ENCODE measurements at regions not wholly inside any gene's neighbourhood (a gene's known extent, or its start where the extent isn't known, plus 50 kb on each side); places are given as distances from the start of the nearest gene placed in this dataset.
A peak's percentile ranks its signal among the peaks of the same experiment; 100 is the strongest.
"Not testable (repeated sequence)": the region's sequence is repeated elsewhere in the genome, so short reads cannot be mapped to it uniquely, and the experiment has no call there.

DNA sequence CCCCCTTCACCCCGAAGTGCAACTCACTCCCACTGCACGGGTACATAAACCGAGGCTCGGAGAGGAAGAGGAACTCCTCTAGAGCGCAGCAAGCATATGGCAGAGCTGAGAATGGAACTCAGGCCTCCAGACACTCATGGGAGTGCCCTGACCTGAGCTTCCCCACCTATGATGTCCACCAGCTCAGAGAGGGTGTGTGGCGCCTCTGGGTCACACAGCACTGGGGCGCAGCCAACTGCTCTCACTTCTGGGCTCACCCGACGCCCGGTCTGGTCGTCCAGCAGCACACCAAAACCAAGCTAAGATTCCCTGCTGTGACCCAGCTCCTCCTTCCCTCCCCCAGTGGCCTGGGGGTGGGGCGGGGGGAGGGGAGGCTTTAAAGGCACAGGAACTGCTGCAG, 904.3 kb downstream of the TUBA3C start:
- H3K27me3 Mint-ChIP-seq (ENCODE audit: low read depth); H3K9me3 Mint-ChIP-seq; intact Hi-C loops (cut with micrococcal nuclease); CTCF ChIA-PET; DNase-seq; H3K27ac Mint-ChIP-seq; H3K4me3 Mint-ChIP-seq; H3K36me3 Mint-ChIP-seq (ENCODE audit: low read depth); H3K4me1 Mint-ChIP-seq (ENCODE audit: low read depth): not testable (repeated sequence)

DNA sequence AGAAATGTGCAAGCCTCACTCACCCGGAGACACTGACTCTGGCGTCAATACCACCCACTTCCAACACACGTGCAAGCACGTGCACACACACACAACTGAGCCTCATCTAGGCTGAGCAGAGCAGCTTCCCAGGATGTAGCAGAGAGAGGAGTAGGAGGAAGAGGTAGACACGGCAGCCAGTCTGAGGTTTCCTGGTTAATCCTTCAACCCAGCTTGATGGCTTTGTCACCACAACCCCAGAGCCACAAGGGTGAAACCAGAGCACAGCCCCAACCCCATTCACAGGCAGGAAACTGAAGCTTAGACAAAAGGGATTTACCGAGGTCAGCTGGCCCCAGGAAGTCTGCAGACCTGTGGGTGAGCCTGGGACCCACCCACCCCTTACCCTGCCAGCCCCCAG, 905.3 kb downstream of the TUBA3C start:
- DNase-seq; H3K36me3 Mint-ChIP-seq (ENCODE audit: low read depth); H3K9me3 Mint-ChIP-seq; CTCF ChIA-PET; H3K27me3 Mint-ChIP-seq (ENCODE audit: low read depth); H3K4me3 Mint-ChIP-seq; H3K4me1 Mint-ChIP-seq (ENCODE audit: low read depth); intact Hi-C loops (cut with micrococcal nuclease); H3K27ac Mint-ChIP-seq: not testable (repeated sequence)

DNA sequence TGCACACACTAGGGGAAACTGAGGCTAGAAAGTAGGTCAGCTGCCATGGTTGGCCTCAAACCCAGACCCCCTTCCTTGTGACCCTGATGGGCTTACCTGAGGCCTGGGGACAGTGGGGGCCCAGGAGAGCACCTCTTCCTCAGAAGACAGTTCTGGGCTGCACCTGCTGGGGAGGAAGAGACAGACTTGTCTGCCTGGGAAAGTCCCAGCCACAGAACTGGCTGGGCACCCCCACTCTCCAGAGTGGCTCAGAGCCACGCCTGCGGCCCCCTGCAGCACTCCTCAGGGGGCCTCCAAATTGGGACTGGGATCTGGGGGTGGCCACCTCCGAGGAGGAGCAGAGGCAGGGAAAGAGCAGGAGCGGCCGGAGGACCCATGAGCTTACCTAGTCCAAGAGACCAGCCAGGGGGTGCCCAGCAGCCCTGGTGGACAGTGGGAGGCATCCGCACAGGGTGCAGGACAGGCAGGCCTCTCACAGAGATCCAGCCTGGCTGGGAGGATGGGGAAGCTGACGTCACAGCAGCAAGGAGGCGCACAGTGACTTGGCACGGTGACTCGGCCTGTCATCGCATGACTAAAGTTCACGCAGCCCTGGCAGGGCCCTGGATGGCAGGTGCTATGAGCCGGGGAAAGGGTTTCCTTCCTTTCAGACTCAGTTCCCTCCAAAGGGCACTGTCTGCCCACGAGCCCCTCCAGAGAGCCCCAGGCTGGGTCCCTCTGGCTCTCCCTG, 907.7 kb downstream of the TUBA3C start:
- H3K36me3 Mint-ChIP-seq (ENCODE audit: low read depth); intact Hi-C loops (cut with micrococcal nuclease); H3K9me3 Mint-ChIP-seq; H3K4me1 Mint-ChIP-seq (ENCODE audit: low read depth); H3K27me3 Mint-ChIP-seq (ENCODE audit: low read depth); CTCF ChIA-PET; H3K27ac Mint-ChIP-seq; H3K4me3 Mint-ChIP-seq: not testable (repeated sequence)
- peak; percentile 9 for DNase-seq

DNA sequence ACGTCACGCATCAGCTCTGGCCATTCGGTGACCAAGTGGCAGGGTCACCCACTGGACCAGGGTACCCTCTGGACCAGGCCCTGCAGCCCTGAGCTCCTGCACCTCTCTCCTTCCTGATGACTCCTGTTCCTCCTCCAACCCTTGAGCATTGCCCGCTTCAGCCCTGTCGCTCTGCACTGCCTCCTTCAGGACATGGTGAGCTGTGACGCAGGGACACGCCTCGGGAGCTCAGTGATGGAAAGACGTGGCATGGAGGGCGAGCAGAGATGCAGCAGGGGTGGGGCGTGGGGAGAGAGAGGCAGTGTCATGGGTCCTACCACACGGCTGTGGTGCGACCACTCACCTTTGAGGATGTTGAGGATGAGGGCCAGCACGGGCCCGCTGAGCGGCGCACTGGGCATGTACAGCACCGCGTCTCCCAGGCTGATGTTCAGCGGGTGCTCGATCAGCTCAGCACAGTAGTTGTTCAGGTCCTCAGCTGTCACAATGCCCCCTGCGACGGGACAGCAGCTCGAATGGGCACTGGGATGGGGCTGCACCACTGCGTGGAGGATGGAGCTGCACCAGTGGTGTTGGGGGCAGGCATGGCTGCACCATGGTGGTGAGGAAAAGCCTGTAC, 922.7 kb downstream of the TUBA3C start:
- not testable (repeated sequence) for H3K4me3 Mint-ChIP-seq, DNase-seq

DNA sequence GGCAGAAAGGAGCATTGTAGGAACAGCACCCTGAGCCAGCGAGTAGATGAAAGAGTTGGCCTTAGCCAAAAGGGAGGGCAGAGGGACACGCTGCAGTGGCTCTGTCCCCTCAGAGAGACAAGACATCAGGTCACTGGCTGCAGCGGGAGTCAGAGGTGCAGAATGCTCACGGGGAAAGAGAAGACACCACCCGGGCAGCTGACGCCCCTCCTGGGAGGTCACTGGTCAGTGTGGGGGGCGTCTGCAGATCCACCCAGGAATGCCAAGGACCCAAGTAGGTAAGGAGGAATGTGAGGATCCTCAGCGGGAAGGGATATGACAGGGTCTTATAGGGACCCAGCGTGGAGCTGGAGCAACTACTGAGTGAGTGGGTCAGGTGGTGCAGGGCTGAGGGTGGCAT, 923.9 kb downstream of the TUBA3C start:
- intact Hi-C loops (cut with micrococcal nuclease); H3K27ac Mint-ChIP-seq; H3K4me3 Mint-ChIP-seq; H3K27me3 Mint-ChIP-seq (ENCODE audit: low read depth); H3K36me3 Mint-ChIP-seq (ENCODE audit: low read depth); DNase-seq; H3K4me1 Mint-ChIP-seq (ENCODE audit: low read depth); CTCF ChIA-PET: not testable (repeated sequence)
- peaks cover 14% of the 10 kb centered on the region for H3K9me3 Mint-ChIP-seq

More for the DNA sequence above, 922.7 kb downstream of the TUBA3C start:
- H3K9me3 Mint-ChIP-seq, result peaks cover 14% of the 10 kb centered on the region
- H3K36me3 Mint-ChIP-seq (ENCODE audit: low read depth); intact Hi-C loops (cut with micrococcal nuclease); H3K4me1 Mint-ChIP-seq (ENCODE audit: low read depth); H3K27me3 Mint-ChIP-seq (ENCODE audit: low read depth); CTCF ChIA-PET; H3K27ac Mint-ChIP-seq: not testable (repeated sequence)

DNA sequence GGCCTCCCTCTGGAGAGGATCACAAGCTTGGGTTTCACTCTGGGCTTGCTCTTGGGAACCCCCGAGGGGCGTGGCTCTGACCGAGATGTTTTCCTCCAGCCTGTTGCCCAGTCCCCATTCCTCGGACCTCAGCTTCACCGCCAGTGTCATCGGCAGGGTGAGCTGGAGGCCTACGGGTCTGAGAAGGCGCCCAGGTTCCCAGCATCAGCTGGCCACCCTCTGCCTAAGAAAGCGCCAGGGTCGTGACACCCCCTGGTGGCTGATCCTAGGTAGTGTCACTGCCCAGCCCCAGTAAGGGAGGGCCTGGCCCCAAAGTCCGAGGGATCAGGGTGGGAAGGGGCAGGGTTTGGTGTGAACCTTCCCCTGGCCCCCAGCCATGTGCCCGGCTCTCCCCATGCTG, 928.8 kb downstream of the TUBA3C start:
- intact Hi-C loops (cut with micrococcal nuclease); H3K4me1 Mint-ChIP-seq (ENCODE audit: low read depth); H3K27ac Mint-ChIP-seq; H3K27me3 Mint-ChIP-seq (ENCODE audit: low read depth); DNase-seq; H3K4me3 Mint-ChIP-seq; CTCF ChIA-PET; H3K36me3 Mint-ChIP-seq (ENCODE audit: low read depth): not testable (repeated sequence)
- H3K9me3 Mint-ChIP-seq, result peaks cover 22% of the 10 kb centered on the region

DNA sequence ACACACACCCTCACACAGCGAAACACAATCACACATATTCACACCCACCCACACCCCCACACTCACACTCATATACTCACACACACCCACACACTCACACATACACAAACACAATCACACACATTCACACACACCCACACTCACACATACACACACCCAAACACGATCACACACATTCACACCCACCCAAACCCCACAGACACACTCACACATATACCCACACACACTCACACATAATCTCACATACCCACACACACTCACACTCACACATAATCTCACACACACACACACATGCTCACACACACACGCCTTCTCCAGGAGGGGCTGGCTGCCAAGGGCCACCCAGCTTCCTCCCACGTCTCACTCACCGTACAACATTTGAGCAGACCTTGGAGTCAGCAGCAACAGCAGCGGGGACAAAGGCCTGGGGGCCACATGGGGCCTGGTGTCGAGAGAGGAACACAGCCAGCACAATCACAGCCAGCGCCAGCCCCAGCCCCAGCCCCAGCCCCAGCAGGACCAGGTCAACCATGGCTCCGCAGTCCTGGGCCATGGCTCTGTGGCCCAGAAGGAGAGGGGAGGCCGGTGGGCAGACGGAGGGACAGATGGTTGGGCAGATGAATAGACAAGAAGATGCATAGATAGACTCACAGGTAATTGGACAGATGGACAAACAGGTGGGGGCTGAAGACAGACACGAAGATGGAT, 932.9 kb downstream of the TUBA3C start:
- not testable (repeated sequence) for H3K27ac Mint-ChIP-seq

DNA sequence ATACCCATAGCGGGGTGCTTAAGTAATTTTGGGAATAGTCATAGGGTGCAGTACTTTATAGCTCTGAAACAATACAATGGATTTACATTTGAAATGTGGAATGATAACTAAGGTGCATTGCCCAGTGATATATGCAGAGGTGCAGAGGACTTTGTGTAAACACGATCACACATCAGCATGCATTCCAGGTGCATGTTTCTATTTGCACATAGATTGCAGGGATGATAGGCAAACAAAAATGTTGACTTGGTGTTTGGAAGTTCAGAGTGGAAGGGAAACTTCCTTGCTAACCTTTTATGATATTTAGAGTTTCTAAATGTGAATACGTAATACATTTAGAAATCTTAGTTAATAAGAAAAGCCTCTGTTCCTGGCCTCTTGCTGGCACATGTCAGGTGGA, 941.5 kb downstream of the TUBA3C start:
- intact Hi-C loops (cut with micrococcal nuclease); H3K4me3 Mint-ChIP-seq; H3K36me3 Mint-ChIP-seq (ENCODE audit: low read depth); H3K27ac Mint-ChIP-seq; H3K27me3 Mint-ChIP-seq (ENCODE audit: low read depth); CTCF ChIA-PET; DNase-seq; H3K4me1 Mint-ChIP-seq (ENCODE audit: low read depth): not testable (repeated sequence)
- H3K9me3 Mint-ChIP-seq, result peaks cover 12% of the 10 kb centered on the region

More for the DNA sequence above, 932.9 kb downstream of the TUBA3C start:
- H3K9me3 Mint-ChIP-seq, result peaks cover 12% of the 10 kb centered on the region
- CTCF ChIA-PET; intact Hi-C loops (cut with micrococcal nuclease); H3K4me3 Mint-ChIP-seq; H3K36me3 Mint-ChIP-seq (ENCODE audit: low read depth); DNase-seq; H3K27me3 Mint-ChIP-seq (ENCODE audit: low read depth): not testable (repeated sequence)
- peaks cover 20% of the 10 kb centered on the region for H3K4me1 Mint-ChIP-seq (ENCODE audit: low read depth)

DNA sequence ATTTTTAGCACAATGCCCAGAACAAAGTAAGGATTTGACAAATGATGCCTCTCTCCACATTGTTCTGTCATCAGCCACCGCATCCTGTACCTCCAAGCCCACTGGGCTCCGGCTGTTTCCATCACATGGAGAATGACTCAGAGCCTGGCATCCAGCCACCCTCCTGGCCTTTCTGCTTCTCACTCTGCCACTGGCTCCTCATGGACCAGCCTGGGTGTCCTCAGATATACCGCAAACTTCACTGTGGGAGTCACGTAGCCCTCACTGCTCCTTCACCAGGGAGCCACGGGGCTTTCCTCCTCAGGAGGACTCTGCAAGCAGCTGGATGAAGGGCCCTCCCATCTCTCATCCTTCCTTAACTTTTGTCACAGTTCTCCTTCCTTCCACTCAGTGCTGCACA, 943.0 kb downstream of the TUBA3C start:
- intact Hi-C loops (cut with micrococcal nuclease); CTCF ChIA-PET; H3K27ac Mint-ChIP-seq; H3K4me1 Mint-ChIP-seq (ENCODE audit: low read depth); H3K36me3 Mint-ChIP-seq (ENCODE audit: low read depth); H3K4me3 Mint-ChIP-seq; H3K27me3 Mint-ChIP-seq (ENCODE audit: low read depth); DNase-seq: not testable (repeated sequence)
- H3K9me3 Mint-ChIP-seq, result peaks cover 12% of the 10 kb centered on the region

DNA sequence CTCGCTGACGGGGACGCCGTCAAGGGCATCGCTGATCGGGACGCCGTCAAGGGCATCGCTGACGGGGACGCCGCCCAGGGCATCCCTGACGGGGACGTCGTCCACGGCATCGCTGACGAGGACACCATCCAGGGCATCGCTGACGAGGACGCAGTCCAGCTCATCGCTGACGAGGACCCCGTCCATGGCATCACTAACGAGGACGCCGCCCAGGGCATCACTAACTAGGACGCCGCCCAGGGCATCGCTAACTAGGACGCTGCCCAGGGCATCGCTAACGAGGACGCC, 945.2 kb downstream of the TUBA3C start:
- H3K27me3 Mint-ChIP-seq (ENCODE audit: low read depth), result no peaks in the 10 kb centered on the region
- H3K9me3 Mint-ChIP-seq, result peaks cover 7% of the 10 kb centered on the region

DNA sequence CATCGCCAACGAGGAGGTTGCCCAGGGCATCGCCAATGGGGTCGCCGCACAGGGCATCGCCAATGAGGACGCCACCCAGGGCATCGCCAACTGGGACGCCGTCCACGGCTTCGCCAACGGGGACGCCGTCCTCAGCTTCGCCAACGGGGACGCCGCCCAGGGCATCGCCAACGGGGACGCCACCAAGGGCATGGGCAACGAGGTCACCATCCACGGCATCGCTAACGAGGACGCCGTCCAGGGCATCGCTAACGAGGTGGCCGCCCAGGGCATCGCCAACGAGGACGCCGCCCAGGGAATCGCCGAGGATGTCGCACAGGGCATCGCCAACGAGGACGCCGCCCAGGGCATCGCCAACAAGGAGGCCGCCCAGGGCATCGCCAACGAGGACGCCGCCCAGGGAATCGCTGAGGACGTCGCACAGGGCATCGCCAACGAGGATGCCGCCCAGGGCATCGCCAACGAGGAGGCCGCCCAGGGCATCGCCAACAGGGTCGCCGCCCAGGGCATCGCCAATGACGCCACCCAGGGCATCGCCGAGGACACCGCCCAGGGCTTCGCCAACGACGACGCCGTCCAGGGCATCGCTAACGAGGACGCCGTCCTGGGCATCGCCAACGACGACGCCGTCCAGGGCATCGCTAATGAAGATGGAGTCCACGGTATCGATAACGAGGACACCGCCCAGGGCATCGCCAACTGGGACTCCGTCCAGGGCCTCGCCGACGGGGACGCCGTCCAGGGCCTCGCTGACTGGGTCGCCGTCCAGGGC, 945.7 kb downstream of the TUBA3C start:
- intact Hi-C loops (cut with micrococcal nuclease), result no loop called here
- Mint-ChIP-seq H3K9me3 (peaks cover 7% of the 10 kb centered on the region), H3K36me3 (ENCODE audit: low read depth) (no peaks in the 10 kb centered on the region), H3K27ac (no peak overlapping the region), H3K27me3 (ENCODE audit: low read depth) (no peaks in the 10 kb centered on the region), H3K4me3 (no peak overlapping the region), H3K4me1 (ENCODE audit: low read depth) (no peaks in the 10 kb centered on the region)
- no peak for DNase-seq
- CTCF ChIA-PET, result no interaction called here

More for the DNA sequence above, 945.2 kb downstream of the TUBA3C start:
- Mint-ChIP-seq H3K4me3 (no peak overlapping the region), H3K27ac (no peak overlapping the region), H3K4me1 (ENCODE audit: low read depth) (no peaks in the 10 kb centered on the region), H3K36me3 (ENCODE audit: low read depth) (no peaks in the 10 kb centered on the region)
- no peak for DNase-seq
- CTCF ChIA-PET, result no interaction called here
- intact Hi-C loops (cut with micrococcal nuclease), result no loop called here

DNA sequence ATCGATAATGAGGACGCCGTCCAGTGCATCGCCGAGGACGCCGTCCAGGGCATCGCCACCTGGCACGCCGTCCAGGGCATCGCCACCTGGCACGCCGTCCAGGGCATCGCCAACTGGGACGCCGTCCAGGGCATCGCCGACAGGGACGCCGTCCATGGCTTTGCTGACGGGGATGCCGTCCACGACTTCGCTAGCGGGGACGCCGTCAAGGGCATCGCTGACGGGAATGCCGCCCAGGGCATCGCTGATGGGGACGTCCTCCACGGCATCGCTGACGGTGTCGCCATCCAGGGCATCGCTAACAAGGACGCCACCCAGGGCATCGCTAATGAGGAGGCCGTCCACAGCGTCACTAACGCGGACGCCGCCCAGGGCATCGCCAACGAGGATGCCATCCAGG, 946.5 kb downstream of the TUBA3C start:
- Mint-ChIP-seq H3K4me3 (no peak overlapping the region), H3K27me3 (ENCODE audit: low read depth) (no peaks in the 10 kb centered on the region), H3K9me3 (peaks cover 7% of the 10 kb centered on the region), H3K27ac (no peak overlapping the region), H3K4me1 (ENCODE audit: low read depth) (no peaks in the 10 kb centered on the region), H3K36me3 (ENCODE audit: low read depth) (no peaks in the 10 kb centered on the region)
- intact Hi-C loops (cut with micrococcal nuclease), result no loop called here
- DNase-seq, result no peak
- CTCF ChIA-PET, result no interaction called here

All from activated naive CD4-positive, alpha-beta T cell treated with anti-CD3 and anti-CD28 coated beads for 36 hours (primary cell).